ENCODE measurements at regions not wholly inside any gene's neighbourhood (a gene's known extent, or its start where the extent isn't known, plus 50 kb on each side); places are given as distances from the start of the nearest gene placed in this dataset.

GRCh38 chr9:129400001-129400970 is 220.6 kb downstream of the C9orf50 start:
- Mint-ChIP-seq H3K4me1 (peaks cover 16% of the 10 kb centered on the region), H3K9me3 (no peaks in the 10 kb centered on the region), H3K27ac (ENCODE audit: unreplicated experiment) (peak overlapping the region; percentile 20), H3K36me3 (ENCODE audit: low read depth) (no peaks in the 10 kb centered on the region), H3K4me3 (no peak overlapping the region), H3K27me3 (ENCODE audit: low read depth) (no peaks in the 10 kb centered on the region)
- no peak for TF ChIP-seq CTCF (conservative IDR thresholded peaks at IDR 0.05)
- DNase-seq (ENCODE audit: low read depth, low spot score), result no peak

- TF ChIP-seq CTCF (conservative IDR thresholded peaks at IDR 0.05), result no peak
- Mint-ChIP-seq H3K27ac (ENCODE audit: unreplicated experiment) (peak overlapping the region; percentile 20), H3K4me1 (peaks cover 16% of the 10 kb centered on the region), H3K27me3 (ENCODE audit: low read depth) (no peaks in the 10 kb centered on the region), H3K9me3 (no peaks in the 10 kb centered on the region), H3K36me3 (ENCODE audit: low read depth) (no peaks in the 10 kb centered on the region), H3K4me3 (no peak overlapping the region)
- DNase-seq (ENCODE audit: low read depth, low spot score), result no peak
Measured at GRCh38 chr9:129399634-129399990, 221.3 kb downstream of the C9orf50 start.

- H3K4me3 Mint-ChIP-seq, result no peak overlapping the region
- H3K4me1 Mint-ChIP-seq, result peaks cover 16% of the 10 kb centered on the region
- H3K27me3 Mint-ChIP-seq (ENCODE audit: low read depth), result no peaks in the 10 kb centered on the region
- H3K9me3 Mint-ChIP-seq, result no peaks in the 10 kb centered on the region
- H3K36me3 Mint-ChIP-seq (ENCODE audit: low read depth), result no peaks in the 10 kb centered on the region
- no peak for TF ChIP-seq CTCF (conservative IDR thresholded peaks at IDR 0.05)
- H3K27ac Mint-ChIP-seq (ENCODE audit: unreplicated experiment), result no peak overlapping the region
- DNase-seq (ENCODE audit: low read depth, low spot score), result no peak
Measured at GRCh38 chr9:129398961-129399633, 221.0 kb upstream of the IER5L start.

- H3K9me3 Mint-ChIP-seq, result no peaks in the 10 kb centered on the region
- H3K4me1 Mint-ChIP-seq, result peaks cover 11% of the 10 kb centered on the region
- H3K27ac Mint-ChIP-seq (ENCODE audit: unreplicated experiment), result no peak overlapping the region
- no peak for DNase-seq (ENCODE audit: low read depth, low spot score)
- no peaks in the 10 kb centered on the region for H3K36me3 Mint-ChIP-seq (ENCODE audit: low read depth)
- no peak for TF ChIP-seq CTCF (conservative IDR thresholded peaks at IDR 0.05)
- no peak overlapping the region for H3K4me3 Mint-ChIP-seq
- H3K27me3 Mint-ChIP-seq (ENCODE audit: low read depth), result no peaks in the 10 kb centered on the region
Measured at GRCh38 chr9:129398101-129398960, 220.3 kb upstream of the IER5L start.

GRCh38 chr9:129397335-129397734 is 219.3 kb upstream of the IER5L start:
- Mint-ChIP-seq H3K4me3 (no peak overlapping the region), H3K36me3 (ENCODE audit: low read depth) (no peaks in the 10 kb centered on the region), H3K9me3 (no peaks in the 10 kb centered on the region), H3K27me3 (ENCODE audit: low read depth) (no peaks in the 10 kb centered on the region), H3K27ac (ENCODE audit: unreplicated experiment) (no peak overlapping the region), H3K4me1 (peaks cover 9% of the 10 kb centered on the region)
- TF ChIP-seq CTCF (conservative IDR thresholded peaks at IDR 0.05), result no peak
- no peak for DNase-seq (ENCODE audit: low read depth, low spot score)
